PC-9 (cell line): ENCODE measurements at regions not wholly inside any gene's neighbourhood (a gene's known extent, or its start where the extent isn't known, plus 50 kb on each side); places are given as distances from the start of the nearest gene placed in this dataset.

Source experiments
- BruUV-seq: library from RNA; stranded (reverse); fragments of 400-500 nt; replicated peaks from 2 replicates; lab custom pipeline; 2021; lab: Mats Ljungman, UMichigan
- CTCF ChIA-PET: fragments of 300-600 bp; sonication (Branson Sonifier 250); formaldehyde crosslinking; loops from one replicate; lab custom pipeline; 2022; ENCODE audit warnings: antibody characterized with exemption; lab: Charles Lee
- POLR2A ChIA-PET: fragments of 300-600 bp; sonication (Branson Sonifier 250); formaldehyde crosslinking; loops from one replicate; lab custom pipeline; 2022; ENCODE audit warnings: antibody characterized with exemption; ENCODE audit not compliant: unreplicated experiment; lab: Charles Lee
- DNase-seq, 2 experiments: peaks; one replicate each; pipeline versions ENCODE4 v3.0.0 to v3.0.0-alpha.2; 2015 to 2022; ENCODE audit warnings: mixed read lengths in 1 of 2
- H2AFZ ChIP-seq: fragments of 200-600 bp; sonication (generic); 2 replicates; pipeline ENCODE4 v1.8.1; 2017; ENCODE audit warnings: antibody characterized with exemption
- H3F3A ChIP-seq: fragments of 200-600 bp; sonication (generic); 2 replicates; pipeline ENCODE4 v1.8.1; 2017; ENCODE audit warnings: antibody characterized with exemption, mild to moderate bottlenecking, low read depth; ENCODE audit not compliant: insufficient read depth
- H3K27ac ChIP-seq: fragments of 200-600 bp; sonication (generic); 2 replicates; pipeline ENCODE4 v1.6.1; 2016; ENCODE audit warnings: mixed run types
- H3K27me3 ChIP-seq: fragments of 200-600 bp; sonication (generic); 2 replicates; pipeline ENCODE4 v1.6.1; 2016; ENCODE audit warnings: low read depth, mixed run types; ENCODE audit not compliant: insufficient read depth
- H3K36me3 ChIP-seq: fragments of 200-600 bp; sonication (generic); 2 replicates; pipeline ENCODE4 v1.6.1; 2016; ENCODE audit warnings: low read depth, mixed run types
- H3K4me1 ChIP-seq: fragments of 200-600 bp; sonication (generic); replicated peaks from 2 replicates; pipeline ENCODE4 v1.6.1; 2016; ENCODE audit warnings: mixed run types; ENCODE audit not compliant: insufficient read depth
- H3K4me2 ChIP-seq: fragments of 200-600 bp; sonication (generic); 2 replicates; pipeline ENCODE4 v1.6.1; 2017; ENCODE audit warnings: mixed run types
- H3K4me3 ChIP-seq: fragments of 200-600 bp; sonication (generic); 2 replicates; pipeline ENCODE4 v1.6.1; 2016; ENCODE audit warnings: mixed run types
- H3K79me2 ChIP-seq: fragments of 200-600 bp; sonication (generic); 2 replicates; pipeline ENCODE4 v1.6.1; 2017; ENCODE audit warnings: low read depth, mixed run types
- H3K9me2 ChIP-seq: fragments of 200-600 bp; sonication (generic); 2 replicates; pipeline ENCODE4 v1.8.1; 2017; ENCODE audit warnings: mild to moderate bottlenecking; ENCODE audit not compliant: insufficient read depth
- H3K9me3 ChIP-seq: fragments of 200-600 bp; sonication (generic); 2 replicates; pipeline ENCODE4 v1.8.1; 2016; ENCODE audit warnings: low read depth; ENCODE audit not compliant: insufficient read depth
- H4K20me1 ChIP-seq: fragments of 200-600 bp; sonication (generic); 2 replicates; pipeline ENCODE4 v1.8.1; 2017; ENCODE audit not compliant: insufficient read depth
- CTCF ChIP-seq: fragments of 200-600 bp; sonication (generic); conservative IDR thresholded peaks from 2 replicates; pipeline ENCODE4 v1.6.1; 2017; ENCODE audit warnings: mixed run types, antibody characterized with exemption, mild to moderate bottlenecking, moderate library complexity
- EZH2 ChIP-seq: fragments of 200-600 bp; sonication (generic); IDR thresholded peaks from 2 replicates; pipeline ENCODE4 v1.8.0; 2017; ENCODE audit warnings: antibody characterized with exemption, low read depth
- intact Hi-C: fragments of 100-400 bp; cut with micrococcal nuclease; formaldehyde crosslinking; loops from one replicate; pipeline ENCODE4 v1.10.0; 2022; ENCODE audit not compliant: unreplicated experiment

DNA sequence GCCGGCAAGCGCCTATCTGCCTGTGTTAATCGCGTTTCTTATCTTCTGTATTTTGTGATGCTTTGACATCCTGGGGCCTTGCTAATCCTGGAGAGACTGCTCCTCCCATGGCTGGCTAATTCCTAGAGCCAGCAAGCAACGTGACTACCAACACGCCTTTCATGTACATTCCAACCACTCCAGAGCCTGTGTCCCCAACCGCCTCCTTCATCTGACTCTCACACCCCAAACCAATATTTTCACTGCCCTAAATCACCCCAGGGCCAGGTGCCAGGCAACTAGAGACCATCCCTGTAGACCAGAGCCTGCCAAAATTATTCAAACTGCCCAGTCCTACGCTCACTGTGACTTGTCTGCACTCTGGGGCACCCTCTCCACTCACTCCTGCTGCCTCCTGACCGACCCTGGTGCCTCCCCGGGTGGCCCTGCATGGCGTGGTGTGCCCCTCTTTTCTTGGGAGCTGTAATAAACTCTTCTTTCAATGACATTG lies 50.5 kb upstream of the COL5A1 start:
- H4K20me1 ChIP-seq = no peaks in the 10 kb centered on the region
- ChIA-PET CTCF (no interaction called here), POLR2A (no interaction called here)
- no peak overlapping the region for H2AFZ ChIP-seq
- TF ChIP-seq EZH2 = no peak
- 0 out of 2 replicates have a peak, but pooled peaks cover 3% of the 10 kb centered on the region for H3K27me3 ChIP-seq
- no peak overlapping the region for H3K4me3 ChIP-seq
- H3K4me1 ChIP-seq = no peaks in the 10 kb centered on the region
- peaks cover 7% of the 10 kb centered on the region; the same call in 1 of the 2 replicates for H3F3A ChIP-seq
- H3K36me3 ChIP-seq = no peaks in the 10 kb centered on the region
- DNase-seq = no peak
- no peaks in the 10 kb centered on the region for H3K79me2 ChIP-seq
- H3K27ac ChIP-seq = no peak overlapping the region
- H3K9me2 ChIP-seq = no peaks in the 10 kb centered on the region
- H3K9me3 ChIP-seq = 0 out of 2 replicates have a peak, but pooled peaks cover 3% of the 10 kb centered on the region
- intact Hi-C loops = no loop called here
- BruUV-seq = no TSS peak
- no peak overlapping the region for H3K4me2 ChIP-seq

DNA sequence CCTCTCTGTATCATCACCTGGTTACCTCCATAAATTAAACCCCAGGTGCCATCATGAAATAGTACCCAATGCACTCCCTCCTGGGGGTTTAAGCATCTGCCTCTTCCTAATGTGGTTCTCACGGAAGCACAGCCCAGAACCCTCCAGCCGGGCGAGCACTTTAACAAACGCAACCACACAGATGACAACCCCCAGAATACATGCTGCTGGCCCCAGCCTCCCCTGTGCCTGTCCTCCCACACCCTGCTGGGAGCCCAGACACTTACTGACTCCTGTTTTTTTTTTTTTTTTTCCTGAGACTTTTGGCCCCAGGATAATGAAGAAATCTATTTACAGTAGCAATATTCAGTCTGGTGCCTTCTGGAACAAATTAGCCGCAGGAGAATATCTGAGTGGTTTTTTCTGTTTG lies 50.0 kb upstream of the COL5A1 start:
- no peaks in the 10 kb centered on the region for H3K9me2 ChIP-seq
- no peak overlapping the region for H3K4me3 ChIP-seq
- no peak for DNase-seq
- intact Hi-C loops = no loop called here
- CTCF ChIA-PET = no interaction called here
- H3K36me3 ChIP-seq = no peaks in the 10 kb centered on the region
- peaks cover 11% of the 10 kb centered on the region; the same call in 1 of the 2 replicates for H3F3A ChIP-seq
- no peak overlapping the region for H2AFZ ChIP-seq
- no peak overlapping the region for H3K4me2 ChIP-seq
- H4K20me1 ChIP-seq = no peaks in the 10 kb centered on the region
- H3K4me1 ChIP-seq = no peaks in the 10 kb centered on the region
- no peaks in the 10 kb centered on the region for H3K79me2 ChIP-seq
- no peak overlapping the region for H3K27ac ChIP-seq
- 0 out of 2 replicates have a peak, but pooled peaks cover 3% of the 10 kb centered on the region for H3K27me3 ChIP-seq
- no TSS peak for BruUV-seq
- H3K9me3 ChIP-seq = 0 out of 2 replicates have a peak, but pooled peaks cover 7% of the 10 kb centered on the region
- POLR2A ChIA-PET = no interaction called here
- no peak for TF ChIP-seq CTCF
